Prostate gland (tissue), 2 donors: ENCODE measurements at regions not wholly inside any gene's neighbourhood (a gene's known extent, or its start where the extent isn't known, plus 50 kb on each side); places are given as distances from the start of the nearest gene placed in this dataset.

ENCODE experiments used
- DNase-seq: peaks from one replicate; pipeline ENCODE4 v3.0.0-alpha.2; 2019; ENCODE audit warnings: low spot score
- H3K27ac ChIP-seq, 2 donors: fragments of 200-600 bp; sonication (generic); 2 replicates each; pipeline ENCODE4 v1.5.1; 2017 to 2019
- H3K27me3 ChIP-seq: fragments of 200-600 bp; sonication (generic); replicated peaks from 2 replicates; pipeline ENCODE4 v1.5.1; 2019; ENCODE audit not compliant: insufficient read depth
- H3K36me3 ChIP-seq, 2 donors: fragments of 200-600 bp; sonication (generic); 1 replicate in 1 of 2; 2 replicates in 1 of 2; pipeline versions ENCODE4 v1.5.1 to v1.8.1; 2017 to 2019
- H3K4me1 ChIP-seq: fragments of 200-600 bp; sonication (generic); replicated peaks from 2 replicates; pipeline ENCODE4 v1.5.1; 2019
- H3K4me3 ChIP-seq, 2 donors: fragments of 200-600 bp; sonication (generic); 2 replicates each; pipeline ENCODE4 v1.5.1; 2017 to 2019
- H3K9me3 ChIP-seq: fragments of 200-600 bp; sonication (generic); 2 replicates; pipeline ENCODE4 v1.5.1; 2017
- CTCF ChIP-seq, 4 experiments: fragments of 200-600 bp in 2 of 4; fragments of 450-650 bp in 2 of 4; sonication (generic) in 2 of 4; IDR thresholded peaks; 1 replicate in 3 of 4; 2 replicates in 1 of 4; pipeline ENCODE4 v1.5.1; 2016 to 2019; ENCODE audit warnings: antibody characterized with exemption in 4 of 4, mild to moderate bottlenecking in 2 of 4, moderate library complexity in 2 of 4
- POLR2A ChIP-seq: fragments of 450-650 bp; IDR thresholded peaks from one replicate; pipeline ENCODE4 v1.6.1; 2016; ENCODE audit warnings: antibody characterized with exemption, mild to moderate bottlenecking
- POLR2AphosphoS5 ChIP-seq: sonication (generic); formaldehyde crosslinking; IDR thresholded peaks from one replicate; pipeline ENCODE4 v1.6.1; 2017; ENCODE audit warnings: antibody characterized with exemption
- WGBS: methylation state at CpG from one replicate; pipeline ENCODE4 v1.1.5; 2018; 5-methylcytosine and 5-hydroxymethylcytosine counted together
- intact Hi-C: fragments of 100-400 bp; cut with DNase I; formaldehyde crosslinking; loops from one replicate; pipeline ENCODE4 v1.14.2; 2022

- 90% methylated on average over 2 of the region's 2 CpGs for WGBS
- Histone ChIP-seq H3K27ac (no peak overlapping the region), H3K4me1 (no peaks in the 10 kb centered on the region), H3K36me3 (no peaks in the 10 kb centered on the region), H3K4me3 (no peak overlapping the region), H3K27me3 (no peaks in the 10 kb centered on the region), H3K9me3 (no peaks in the 10 kb centered on the region)
- intact Hi-C loops: no loop called here
- no peak for DNase-seq
- TF ChIP-seq POLR2AphosphoS5 (no peak), CTCF (IDR thresholded peaks at IDR 0.05) (no peak), POLR2A (no peak)
These were observed 555.3 kb downstream of the MED13L start for GRCh38 chr12:115722181-115722580.

GRCh38 chr12:115716551-115716950, 560.9 kb downstream of the MED13L start:
- no peaks in the 10 kb centered on the region for H3K36me3 ChIP-seq
- no peak for DNase-seq
- no peaks in the 10 kb centered on the region for H3K4me1 ChIP-seq
- TF ChIP-seq CTCF (IDR thresholded peaks at IDR 0.05) (no peak), POLR2A (no peak), POLR2AphosphoS5 (no peak)
- H3K27me3 ChIP-seq: no peaks in the 10 kb centered on the region
- no peaks in the 10 kb centered on the region for H3K9me3 ChIP-seq
- H3K4me3 ChIP-seq: no peak overlapping the region
- 82% methylated on average over 4 of the region's 4 CpGs for WGBS
- intact Hi-C loops: no loop called here
- no peak overlapping the region for H3K27ac ChIP-seq

- no peaks in the 10 kb centered on the region for H3K27me3 ChIP-seq
- 55% methylated on average over 3 of the region's 3 CpGs for WGBS
- no peaks in the 10 kb centered on the region for H3K4me1 ChIP-seq
- DNase-seq: no peak
- intact Hi-C loops: no loop called here
- H3K4me3 ChIP-seq: no peak overlapping the region
- H3K9me3 ChIP-seq: no peaks in the 10 kb centered on the region
- TF ChIP-seq CTCF (IDR thresholded peaks at IDR 0.05) (no peak), POLR2AphosphoS5 (no peak), POLR2A (no peak)
- H3K27ac ChIP-seq: no peak overlapping the region
- H3K36me3 ChIP-seq: no peaks in the 10 kb centered on the region
These were observed 564.8 kb downstream of the MED13L start for GRCh38 chr12:115712676-115713075.

- WGBS: 58% methylated on average over 3 of the region's 3 CpGs
- H3K9me3 ChIP-seq: no peaks in the 10 kb centered on the region
- H3K4me1 ChIP-seq: no peaks in the 10 kb centered on the region
- no peaks in the 10 kb centered on the region for H3K36me3 ChIP-seq
- no peaks in the 10 kb centered on the region for H3K27me3 ChIP-seq
- H3K27ac ChIP-seq: no peak overlapping the region
- intact Hi-C loops: no loop called here
- no peak overlapping the region for H3K4me3 ChIP-seq
- TF ChIP-seq CTCF (IDR thresholded peaks at IDR 0.05): no peak
- no peak for TF ChIP-seq POLR2AphosphoS5
- TF ChIP-seq POLR2A: no peak
- peak; percentile 25 for DNase-seq
These were observed 567.4 kb downstream of the MED13L start for GRCh38 chr12:115710104-115710564.

GRCh38 chr12:115709540-115710011, 567.9 kb downstream of the MED13L start:
- Histone ChIP-seq H3K27me3 (no peaks in the 10 kb centered on the region), H3K9me3 (no peaks in the 10 kb centered on the region), H3K36me3 (no peaks in the 10 kb centered on the region), H3K27ac (peak overlapping the region in 1 of 2 donors; percentile 6), H3K4me1 (no peaks in the 10 kb centered on the region), H3K4me3 (no peak overlapping the region)
- TF ChIP-seq CTCF (IDR thresholded peaks at IDR 0.05): no peak
- TF ChIP-seq POLR2A: no peak
- no peak for TF ChIP-seq POLR2AphosphoS5
- intact Hi-C loops: no loop called here
- DNase-seq: no peak
- WGBS: 9% methylated on average over 10 of the region's 10 CpGs
